DMS 273 (cell line): ENCODE measurements at regions not wholly inside any gene's neighbourhood (a gene's known extent, or its start where the extent isn't known, plus 50 kb on each side); places are given as distances from the start of the nearest gene placed in this dataset.
"Not testable (repeated sequence)": the region's sequence is repeated elsewhere in the genome, so short reads cannot be mapped to it uniquely, and the experiment has no call there.

ENCODE experiments used
- DNase-seq: peaks from one replicate; lab custom pipeline; 2025; ENCODE audit not compliant: unreplicated experiment; lab: John Stamatoyannopoulos, UW

- DNase-seq: peak; percentile 57
These were observed 105.0 kb upstream of the PRSS3 start for GRCh38 chr9:33690143-33690933.

GRCh38 chr9:33695299-33695698 is 100.1 kb upstream of the PRSS3 start:
- no peak for DNase-seq

GRCh38 chr9:33695856-33696255 is 99.5 kb upstream of the PRSS3 start:
- no peak for DNase-seq

GRCh38 chr9:33697171-33697570 is 98.2 kb upstream of the PRSS3 start:
- DNase-seq: no peak

GRCh38 chr9:33698267-33698666 is 97.1 kb upstream of the PRSS3 start:
- no peak for DNase-seq

GRCh38 chr9:33700940-33701339 is 94.4 kb upstream of the PRSS3 start:
- DNase-seq: not testable (repeated sequence)

- DNase-seq: no peak
These were observed 91.8 kb upstream of the PRSS3 start for GRCh38 chr9:33703430-33704102.

- DNase-seq: not testable (repeated sequence)
These were observed 89.9 kb upstream of the PRSS3 start for GRCh38 chr9:33705440-33705839.

- DNase-seq: no peak
These were observed 86.9 kb upstream of the PRSS3 start for GRCh38 chr9:33708441-33708840.

GRCh38 chr9:33709269-33709668 is 86.1 kb upstream of the PRSS3 start:
- no peak for DNase-seq

- peak; percentile 8 for DNase-seq
These were observed 83.9 kb upstream of the PRSS3 start for GRCh38 chr9:33711418-33711817.

- no peak for DNase-seq
These were observed 80.4 kb upstream of the PRSS3 start for GRCh38 chr9:33714989-33715388.

- no peak for DNase-seq
These were observed 76.4 kb upstream of the PRSS3 start for GRCh38 chr9:33718987-33719386.

GRCh38 chr9:33719581-33720374 is 75.6 kb upstream of the PRSS3 start:
- peak; percentile 78 for DNase-seq

- DNase-seq: peak; percentile 92
These were observed 73.5 kb upstream of the PRSS3 start for GRCh38 chr9:33721674-33722358.

- DNase-seq: no peak
These were observed 73.0 kb upstream of the PRSS3 start for GRCh38 chr9:33722359-33722675.

- no peak for DNase-seq
These were observed 66.7 kb upstream of the PRSS3 start for GRCh38 chr9:33728613-33729012.

- DNase-seq: no peak
These were observed 64.2 kb upstream of the PRSS3 start for GRCh38 chr9:33731142-33731541.

GRCh38 chr9:33731625-33732024 is 63.7 kb upstream of the PRSS3 start:
- no peak for DNase-seq

GRCh38 chr9:33734247-33734940 is 61.0 kb upstream of the PRSS3 start:
- DNase-seq: not testable (repeated sequence)
